HG02763 (cell line): ENCODE measurements at regions not wholly inside any gene's neighbourhood (a gene's known extent, or its start where the extent isn't known, plus 50 kb on each side); places are given as distances from the start of the nearest gene placed in this dataset.
"Not testable (repeated sequence)": the region's sequence is repeated elsewhere in the genome, so short reads cannot be mapped to it uniquely, and the experiment has no call there.

Experiments used
- ATAC-seq: cut with Tn5 transposase; IDR thresholded peaks from one replicate; pipeline ENCODE4 v1.9.1; 2021; ENCODE audit warnings: mild to moderate bottlenecking, moderate library complexity; ENCODE audit not compliant: unreplicated experiment

DNA sequence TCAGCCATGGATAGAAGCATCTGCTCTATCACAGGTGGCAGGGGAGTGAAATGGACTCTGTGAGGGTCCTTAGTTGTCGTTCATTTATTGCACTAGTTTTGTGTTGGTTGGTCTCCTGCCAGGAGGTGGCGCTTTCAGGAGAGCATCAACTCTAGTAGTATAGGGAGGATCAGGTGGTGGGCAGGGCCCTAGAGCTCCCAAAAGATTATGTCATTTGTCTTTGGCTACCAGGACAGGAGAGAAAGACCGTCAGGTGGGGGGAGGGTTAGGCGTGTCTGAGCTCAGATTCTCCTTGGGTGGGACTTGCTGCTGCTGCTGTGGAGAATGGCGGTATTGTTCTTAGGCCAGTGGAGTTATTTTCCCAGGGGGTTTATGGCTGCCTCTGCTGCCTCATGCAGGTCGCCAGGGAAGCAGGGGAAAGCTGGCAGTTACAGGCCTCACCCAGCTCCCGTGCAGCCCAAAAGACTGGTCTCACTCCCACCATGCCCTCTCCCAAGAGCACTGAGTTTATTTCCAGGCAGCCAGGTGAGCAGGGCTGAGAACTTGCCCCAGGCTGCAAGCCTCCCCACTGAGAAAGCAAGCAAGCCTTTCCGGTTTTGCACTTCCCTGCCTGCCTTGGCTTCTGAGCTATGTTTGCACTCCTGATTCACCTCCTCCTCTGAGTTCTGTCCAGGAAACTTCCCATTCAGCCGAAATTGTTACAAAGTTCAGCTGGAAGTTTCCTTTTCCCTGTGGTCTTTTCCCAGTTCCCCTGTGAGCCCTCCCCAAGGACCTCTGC, 317.3 kb downstream of the TAF11L14 start:
- no peak for ATAC-seq

DNA sequence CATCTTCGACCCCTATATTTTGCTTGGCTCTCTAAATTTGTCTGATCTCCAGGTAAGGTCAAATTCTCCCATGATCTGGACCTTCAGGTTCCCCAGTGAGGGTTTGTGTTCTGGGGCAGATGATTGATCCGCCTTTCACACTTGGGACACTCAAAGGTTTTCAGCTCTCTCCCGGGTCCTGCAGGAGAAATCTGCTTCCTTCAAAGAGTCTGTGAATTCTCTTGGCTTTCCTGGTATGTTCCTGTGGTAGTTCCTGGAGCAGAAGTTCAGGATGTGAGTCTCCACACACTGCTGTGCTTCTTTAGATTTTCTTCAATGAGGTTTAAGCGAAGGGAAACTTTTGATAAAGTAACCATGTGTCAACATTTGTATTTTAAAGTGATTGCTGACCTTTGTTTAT, 318.0 kb downstream of the TAF11L14 start:
- no peak for ATAC-seq

- ATAC-seq: no peak
These were observed 329.8 kb downstream of the TAF11L14 start for GRCh38 chr5:17964067-17964466.

GRCh38 chr5:17966640-17967402, 332.6 kb downstream of the TAF11L14 start:
- no peak for ATAC-seq

GRCh38 chr5:17976404-17976803, 342.1 kb downstream of the TAF11L14 start:
- no peak for ATAC-seq

GRCh38 chr5:17978954-17979353, 344.7 kb downstream of the TAF11L14 start:
- ATAC-seq: no peak

GRCh38 chr5:17982626-17983025, 348.4 kb downstream of the TAF11L14 start:
- not testable (repeated sequence) for ATAC-seq

GRCh38 chr5:17989036-17989435, 354.8 kb downstream of the TAF11L14 start:
- no peak for ATAC-seq

DNA sequence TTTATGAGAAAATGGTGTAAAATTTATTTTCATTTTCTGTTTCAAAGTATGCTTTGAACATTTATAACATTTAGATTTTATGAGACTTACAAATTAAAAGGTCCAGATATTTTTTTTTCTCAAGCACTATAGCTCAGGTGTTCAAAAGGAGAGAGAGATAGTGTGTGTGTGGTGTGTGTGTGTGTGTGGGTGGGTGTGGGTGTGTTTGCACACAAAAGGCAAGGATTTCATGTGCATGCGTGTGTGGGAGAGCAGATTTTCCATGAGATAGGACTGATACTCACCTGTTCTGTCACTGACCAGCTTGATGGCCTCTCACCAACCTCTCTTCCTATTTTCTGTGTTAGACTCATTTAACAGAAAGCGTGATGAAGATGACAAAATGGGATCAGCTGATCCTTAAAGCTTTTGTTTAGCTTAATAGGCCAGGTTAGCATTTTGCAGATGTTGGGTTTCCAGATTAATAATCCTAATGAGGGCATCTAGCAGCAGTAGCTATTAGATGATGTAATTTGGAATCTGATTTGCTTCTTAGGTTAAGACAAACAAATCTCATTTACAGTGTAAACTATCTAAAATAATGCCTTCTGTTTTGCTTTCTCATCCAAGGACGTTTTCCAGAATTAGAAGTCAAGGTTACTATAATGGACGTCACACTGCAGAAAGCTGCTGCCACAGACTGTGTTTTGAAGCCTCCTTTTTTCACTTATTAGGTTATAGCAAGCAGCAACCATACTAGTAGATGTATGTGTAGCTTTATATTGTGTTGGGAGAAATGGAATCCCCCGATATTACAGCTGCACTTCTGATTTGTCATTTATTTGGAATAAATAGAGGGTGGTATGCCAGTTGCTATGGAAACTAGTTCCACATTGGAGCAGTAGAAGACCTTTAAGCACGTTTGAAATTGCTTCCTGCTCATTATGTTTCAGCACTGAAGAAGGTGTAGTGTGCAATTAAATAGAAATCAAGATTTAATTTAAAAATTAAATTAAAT, 355.6 kb downstream of the TAF11L14 start:
- ATAC-seq: no peak

GRCh38 chr5:17991775-17992174, 357.5 kb downstream of the TAF11L14 start:
- no peak for ATAC-seq

DNA sequence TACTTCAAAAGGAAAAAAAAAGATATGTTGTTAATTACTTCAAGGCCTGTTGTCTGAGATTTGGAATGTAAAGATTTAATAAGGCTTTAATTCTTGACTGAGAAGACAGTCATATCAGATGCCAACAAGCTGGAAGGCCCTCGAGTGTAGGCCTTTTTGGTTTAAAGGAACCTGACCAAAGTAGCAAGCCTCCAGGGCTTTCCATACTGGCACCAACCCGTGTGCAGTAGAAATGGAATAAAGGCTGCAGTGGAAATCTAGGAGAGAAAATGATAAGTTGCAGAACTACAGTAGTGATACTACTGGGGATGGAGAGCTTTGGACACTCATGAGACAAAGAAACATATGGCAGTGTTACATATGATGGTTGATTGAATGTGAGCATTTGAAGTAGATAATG, 358.0 kb downstream of the TAF11L14 start:
- no peak for ATAC-seq

DNA sequence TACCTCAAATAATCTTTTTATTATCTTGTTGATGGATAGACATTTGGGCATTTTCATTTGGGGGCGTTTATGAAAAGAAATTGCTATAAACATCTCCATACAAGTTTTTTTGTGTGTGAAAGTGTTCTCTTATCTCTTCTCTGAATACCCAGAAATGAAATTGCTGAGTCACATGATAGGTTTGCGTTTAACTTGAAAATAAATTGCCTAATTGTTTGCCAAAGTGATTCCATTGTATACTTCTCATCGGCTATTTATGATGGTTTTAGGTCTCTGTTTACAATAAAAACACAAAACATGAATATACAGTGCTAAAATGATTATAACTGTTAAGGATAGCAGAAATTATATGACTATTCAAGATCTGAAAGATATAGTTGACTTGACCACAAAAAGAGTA, 361.7 kb downstream of the TAF11L14 start:
- no peak for ATAC-seq

GRCh38 chr5:17999858-18000257, 365.6 kb downstream of the TAF11L14 start:
- no peak for ATAC-seq

DNA sequence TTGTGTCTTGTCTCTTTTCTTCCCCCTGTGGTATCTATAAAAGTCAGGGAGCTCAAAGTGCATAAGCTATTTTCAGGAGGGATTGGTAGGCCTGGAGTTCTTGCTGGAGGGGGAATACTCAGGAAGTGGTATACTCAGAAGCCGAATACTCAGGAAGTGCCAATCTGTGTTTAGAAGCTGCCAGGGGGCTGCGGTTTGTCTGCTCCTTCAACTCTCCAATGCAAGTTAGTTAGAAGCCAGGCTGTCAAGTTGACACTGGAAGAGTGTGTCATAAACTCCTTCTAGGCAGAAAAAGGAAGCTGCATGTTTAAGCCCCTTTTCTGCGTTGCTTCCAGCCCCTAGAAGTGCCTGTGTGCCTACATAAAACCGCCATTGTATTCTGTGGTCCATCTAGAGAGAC, 366.5 kb downstream of the TAF11L14 start:
- no peak for ATAC-seq

DNA sequence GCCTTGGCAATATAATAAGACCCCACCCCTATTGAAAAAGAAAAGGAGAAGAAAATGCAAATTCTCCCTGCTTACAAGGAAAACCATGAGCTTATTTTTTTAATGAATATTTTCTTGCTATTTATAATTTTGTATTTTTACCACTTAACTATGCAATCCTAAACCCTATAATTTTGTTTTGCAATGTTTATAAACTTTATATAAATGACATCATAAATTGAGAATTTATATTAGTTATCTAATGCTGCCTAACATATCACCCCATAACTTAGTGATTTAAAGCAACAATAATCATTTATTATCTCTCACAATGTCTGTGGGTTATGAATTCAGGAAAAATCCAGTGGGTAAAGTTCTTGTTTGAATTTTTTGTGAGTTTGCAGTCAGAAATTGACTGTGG, 369.1 kb downstream of the TAF11L14 start:
- no peak for ATAC-seq

GRCh38 chr5:18003784-18004183, 369.5 kb downstream of the TAF11L14 start:
- no peak for ATAC-seq

GRCh38 chr5:18006235-18006634, 372.0 kb downstream of the TAF11L14 start:
- ATAC-seq: not testable (repeated sequence)

GRCh38 chr5:18008940-18009339, 374.7 kb downstream of the TAF11L14 start:
- ATAC-seq: no peak

DNA sequence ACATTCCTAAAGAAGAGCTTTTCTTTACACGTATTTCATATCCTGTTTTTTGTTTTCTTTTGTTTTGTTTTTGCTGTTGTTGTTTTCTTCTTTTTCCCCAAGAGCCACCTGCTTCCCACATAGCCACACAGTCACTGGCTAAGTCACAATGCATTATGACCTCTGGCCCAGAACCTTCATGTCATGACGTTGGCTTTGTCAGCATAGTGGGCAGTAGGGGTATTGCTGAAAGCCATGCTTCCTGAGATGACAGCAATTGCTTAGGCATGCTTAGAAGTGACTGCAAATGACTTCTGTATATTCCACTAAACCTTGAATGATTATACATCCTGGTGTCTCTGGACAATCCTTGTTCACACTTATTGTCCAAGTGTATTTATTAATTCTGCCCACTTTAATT, 375.8 kb downstream of the TAF11L14 start:
- no peak for ATAC-seq

DNA sequence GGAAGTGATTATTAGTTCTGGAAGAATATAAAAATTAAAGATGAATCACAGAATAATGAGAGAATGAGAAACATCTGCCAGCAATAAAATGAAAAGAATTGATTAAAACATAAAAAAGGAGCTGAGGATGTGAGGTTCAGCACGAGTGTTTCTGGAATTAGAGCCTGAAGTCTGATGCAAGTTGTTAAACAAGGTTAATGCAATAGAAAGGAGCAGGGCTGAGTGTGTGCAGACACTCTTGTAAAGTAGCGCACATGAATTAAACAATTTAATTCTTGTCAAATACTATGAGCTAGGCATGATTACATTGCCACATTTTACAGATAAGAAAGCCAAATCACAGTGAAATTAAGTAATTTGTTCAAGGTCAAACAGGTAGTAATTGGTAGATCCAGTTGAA, 384.2 kb downstream of the TAF11L14 start:
- no peak for ATAC-seq

DNA sequence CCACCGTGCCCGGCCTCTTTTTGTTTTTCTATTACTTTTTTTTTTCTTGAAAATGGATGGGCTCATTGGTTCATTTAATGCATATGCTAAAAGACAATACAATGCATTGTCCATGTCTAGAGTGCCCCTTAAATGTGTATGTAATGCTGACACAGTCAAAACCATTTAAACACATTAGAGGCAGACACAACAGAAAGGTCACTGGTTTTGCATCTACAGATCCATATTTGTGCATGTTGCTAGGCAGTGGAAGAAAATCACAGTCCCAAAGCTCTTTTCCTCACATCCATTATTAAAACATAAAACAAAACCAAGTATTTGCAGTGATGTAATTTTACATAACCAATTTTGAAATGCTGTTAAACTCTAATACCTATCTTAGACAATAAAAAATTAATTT, 389.0 kb downstream of the TAF11L14 start:
- no peak for ATAC-seq
